ENCODE measurements at regions not wholly inside any gene's neighbourhood (a gene's known extent, or its start where the extent isn't known, plus 50 kb on each side); places are given as distances from the start of the nearest gene placed in this dataset.

- TF ChIP-seq EZH2 (optimal IDR thresholded peaks at IDR 0.05; ENCODE audit: low read depth, low read length) (no peak), EZH2phosphoT487 (IDR thresholded peaks at IDR 0.05; ENCODE audit: low read length) (no peak), CTCF (IDR thresholded peaks at IDR 0.05; ENCODE audit: low read length) (no peak)
Observed at GRCh38 chr2:125092276-125093009, 1067.4 kb downstream of the CNTNAP5 start.

GRCh38 chr2:125095826-125096225 lies 1070.7 kb downstream of the CNTNAP5 start:
- no peaks in the 10 kb centered on the region for H3K4me1 ChIP-seq (ENCODE audit: low read length)
- no peaks in the 10 kb centered on the region for H3K79me2 ChIP-seq (ENCODE audit: low read length)
- no peak overlapping the region for H3K27ac ChIP-seq (ENCODE audit: low read length)
- H2AFZ ChIP-seq (ENCODE audit: low read length): no peak overlapping the region
- H3K9ac ChIP-seq (ENCODE audit: low read length): no peak overlapping the region
- H3K27me3 ChIP-seq (replicated peaks; ENCODE audit: insufficient read depth, low read length): no peaks in the 10 kb centered on the region
- no peaks in the 10 kb centered on the region for H3K36me3 ChIP-seq (replicated peaks; ENCODE audit: insufficient read depth, low read length)
- H3K4me3 ChIP-seq (ENCODE audit: low read length): no peak overlapping the region
- no peak for DNase-seq
- H3K4me2 ChIP-seq (ENCODE audit: low read depth, low read length): no peak overlapping the region
- no peaks in the 10 kb centered on the region for H3K9me2 ChIP-seq (replicated peaks; ENCODE audit: insufficient read depth, low read length)
- no peaks in the 10 kb centered on the region for H3K9me3 ChIP-seq (replicated peaks; ENCODE audit: insufficient read depth, low read length)
- no peaks in the 10 kb centered on the region for H4K20me1 ChIP-seq (ENCODE audit: insufficient read depth, low read length)
- H3F3A ChIP-seq (ENCODE audit: insufficient read depth, low read length): no peaks in the 10 kb centered on the region
- no peak for TF ChIP-seq EZH2 (optimal IDR thresholded peaks at IDR 0.05; ENCODE audit: low read depth, low read length)

More at GRCh38 chr2:125092276-125093009, 1067.4 kb downstream of the CNTNAP5 start:
- Histone ChIP-seq H3K79me2 (ENCODE audit: low read length) (no peaks in the 10 kb centered on the region), H2AFZ (ENCODE audit: low read length) (no peak overlapping the region), H3K36me3 (replicated peaks; ENCODE audit: insufficient read depth, low read length) (no peaks in the 10 kb centered on the region), H4K20me1 (ENCODE audit: insufficient read depth, low read length) (no peaks in the 10 kb centered on the region), H3K4me3 (ENCODE audit: low read length) (no peak overlapping the region), H3K9me2 (replicated peaks; ENCODE audit: insufficient read depth, low read length) (no peaks in the 10 kb centered on the region), H3K27me3 (replicated peaks; ENCODE audit: insufficient read depth, low read length) (no peaks in the 10 kb centered on the region), H3K9me3 (replicated peaks; ENCODE audit: insufficient read depth, low read length) (no peaks in the 10 kb centered on the region; the same call in 1 of the 2 replicates), H3K4me2 (ENCODE audit: low read depth, low read length) (no peak overlapping the region), H3K27ac (ENCODE audit: low read length) (no peak overlapping the region), H3F3A (ENCODE audit: insufficient read depth, low read length) (no peaks in the 10 kb centered on the region), H3K9ac (ENCODE audit: low read length) (no peak overlapping the region), H3K4me1 (ENCODE audit: low read length) (no peaks in the 10 kb centered on the region)
- no peak for DNase-seq

GRCh38 chr2:125106710-125107109 lies 1081.6 kb downstream of the CNTNAP5 start:
- Histone ChIP-seq H3K27me3 (replicated peaks; ENCODE audit: insufficient read depth, low read length) (no peaks in the 10 kb centered on the region), H3K4me3 (ENCODE audit: low read length) (no peak overlapping the region), H3K9me2 (replicated peaks; ENCODE audit: insufficient read depth, low read length) (no peaks in the 10 kb centered on the region), H3K4me2 (ENCODE audit: low read depth, low read length) (no peak overlapping the region), H3K27ac (ENCODE audit: low read length) (no peak overlapping the region), H3K36me3 (replicated peaks; ENCODE audit: insufficient read depth, low read length) (no peaks in the 10 kb centered on the region), H3K4me1 (ENCODE audit: low read length) (no peaks in the 10 kb centered on the region), H3K79me2 (ENCODE audit: low read length) (no peaks in the 10 kb centered on the region), H3K9ac (ENCODE audit: low read length) (no peak overlapping the region), H3F3A (ENCODE audit: insufficient read depth, low read length) (no peaks in the 10 kb centered on the region), H2AFZ (ENCODE audit: low read length) (no peak overlapping the region), H3K9me3 (replicated peaks; ENCODE audit: insufficient read depth, low read length) (no peaks in the 10 kb centered on the region; the same call in 1 of the 2 replicates), H4K20me1 (ENCODE audit: insufficient read depth, low read length) (no peaks in the 10 kb centered on the region)
- TF ChIP-seq EZH2phosphoT487 (IDR thresholded peaks at IDR 0.05; ENCODE audit: low read length) (no peak), EZH2 (optimal IDR thresholded peaks at IDR 0.05; ENCODE audit: low read depth, low read length) (no peak), CTCF (IDR thresholded peaks at IDR 0.05; ENCODE audit: low read length) (no peak)
- no peak for DNase-seq

DNA sequence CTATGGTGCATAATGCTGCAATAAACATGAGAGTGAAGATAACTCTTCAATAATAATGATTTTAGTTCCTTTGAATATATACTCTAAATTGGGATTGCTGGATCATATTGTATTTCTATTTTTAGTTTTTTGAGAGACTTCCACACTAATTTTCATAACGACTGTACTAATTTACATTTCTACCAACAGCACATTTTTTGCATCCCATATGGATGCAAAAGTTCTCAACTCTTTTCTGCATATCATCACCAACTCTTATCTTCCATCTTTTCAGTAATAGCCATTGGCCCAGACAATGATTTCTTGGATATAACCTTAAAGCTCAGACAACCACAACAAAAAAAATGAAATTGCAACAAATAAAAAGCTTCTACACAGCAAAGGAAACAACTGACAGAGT lies 1082.4 kb downstream of the CNTNAP5 start:
- Histone ChIP-seq H3K4me3 (ENCODE audit: low read length) (no peak overlapping the region), H2AFZ (ENCODE audit: low read length) (no peak overlapping the region), H3K79me2 (ENCODE audit: low read length) (no peaks in the 10 kb centered on the region), H3K9me3 (replicated peaks; ENCODE audit: insufficient read depth, low read length) (no peaks in the 10 kb centered on the region; the same call in 1 of the 2 replicates), H3K36me3 (replicated peaks; ENCODE audit: insufficient read depth, low read length) (no peaks in the 10 kb centered on the region), H3K27ac (ENCODE audit: low read length) (no peak overlapping the region), H3K9me2 (replicated peaks; ENCODE audit: insufficient read depth, low read length) (no peaks in the 10 kb centered on the region), H3K27me3 (replicated peaks; ENCODE audit: insufficient read depth, low read length) (no peaks in the 10 kb centered on the region), H3F3A (ENCODE audit: insufficient read depth, low read length) (no peaks in the 10 kb centered on the region), H4K20me1 (ENCODE audit: insufficient read depth, low read length) (no peaks in the 10 kb centered on the region), H3K9ac (ENCODE audit: low read length) (no peak overlapping the region), H3K4me2 (ENCODE audit: low read depth, low read length) (no peak overlapping the region), H3K4me1 (ENCODE audit: low read length) (no peaks in the 10 kb centered on the region)
- no peak for DNase-seq
- TF ChIP-seq CTCF (IDR thresholded peaks at IDR 0.05; ENCODE audit: low read length) (no peak), EZH2 (optimal IDR thresholded peaks at IDR 0.05; ENCODE audit: low read depth, low read length) (no peak), EZH2phosphoT487 (IDR thresholded peaks at IDR 0.05; ENCODE audit: low read length) (no peak)
